Activated gamma-delta T cell treated with Interleukin-2 at 50 U/mL for 16 hours (primary cell): ENCODE measurements at regions not wholly inside any gene's neighbourhood (a gene's known extent, or its start where the extent isn't known, plus 50 kb on each side); places are given as distances from the start of the nearest gene placed in this dataset.

Source experiments
- DNase-seq: peaks from one replicate; pipeline ENCODE4 v3.0.0-alpha.2; 2020

GRCh38 chr9:21672140-21672539 lies 130.3 kb upstream of the MTAP start:
- DNase-seq = no peak

- no peak for DNase-seq
Measured at GRCh38 chr9:21672761-21673160, 129.7 kb upstream of the MTAP start.

DNA sequence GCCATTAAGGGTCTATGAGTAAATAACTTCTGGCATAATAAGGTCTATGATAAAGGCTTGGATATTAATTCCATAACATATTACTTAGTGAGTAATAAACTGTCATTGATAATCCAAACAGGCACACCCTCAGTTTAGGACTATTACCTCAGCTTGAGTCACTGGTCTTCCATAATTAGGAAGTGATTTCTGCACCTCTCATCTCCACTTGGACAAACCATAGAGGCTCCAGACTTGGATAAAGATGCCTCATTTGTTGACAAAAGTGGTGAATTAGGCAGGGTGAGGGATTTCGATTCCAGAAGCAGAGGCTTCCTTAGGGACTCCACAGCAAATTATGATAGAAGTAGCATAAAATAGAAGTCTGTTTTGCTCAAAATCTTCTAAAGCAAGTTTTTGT lies 127.5 kb upstream of the MTAP start:
- DNase-seq = no peak

- DNase-seq = no peak
Measured at GRCh38 chr9:21677387-21677786, 125.0 kb upstream of the MTAP start.

DNA sequence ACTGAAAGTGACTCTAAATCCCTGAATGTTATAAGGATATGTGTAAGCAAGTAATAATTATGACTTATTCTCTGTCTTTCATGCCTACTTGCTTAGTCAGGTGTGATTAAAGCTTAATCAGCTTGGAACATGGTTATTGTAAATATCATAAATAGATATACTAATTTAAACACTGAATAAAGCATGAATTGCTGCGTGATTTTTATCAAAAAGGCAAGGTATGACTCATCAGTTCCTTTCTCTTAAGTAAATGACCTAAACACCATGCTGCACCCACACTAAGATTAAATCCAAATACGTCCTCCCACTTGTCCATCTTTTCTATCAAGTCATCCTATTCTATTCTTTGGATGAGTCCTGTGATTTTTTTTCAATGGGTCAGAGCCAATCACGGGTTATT lies 124.6 kb upstream of the MTAP start:
- no peak for DNase-seq

GRCh38 chr9:21679432-21679831 lies 123.0 kb upstream of the MTAP start:
- DNase-seq = no peak

DNA sequence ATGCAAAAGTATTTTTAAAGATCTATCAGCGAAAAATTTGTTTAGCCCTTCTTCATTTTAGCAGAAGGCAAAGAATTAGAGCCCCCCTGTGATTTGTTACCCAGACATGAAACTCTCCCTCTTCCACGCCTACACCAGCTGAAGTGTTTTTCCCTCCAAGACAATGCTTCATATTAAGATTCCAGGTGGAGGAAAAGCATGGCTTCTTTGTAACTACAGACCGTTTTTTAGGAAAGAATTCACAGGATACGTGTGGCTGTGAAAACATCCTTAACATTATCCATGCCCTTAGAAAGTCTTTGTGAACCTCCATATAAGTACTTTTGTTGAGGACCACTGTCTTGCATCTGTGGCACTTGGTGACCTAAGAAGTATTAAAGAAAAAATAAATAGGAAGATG lies 121.8 kb upstream of the MTAP start:
- DNase-seq = no peak

DNA sequence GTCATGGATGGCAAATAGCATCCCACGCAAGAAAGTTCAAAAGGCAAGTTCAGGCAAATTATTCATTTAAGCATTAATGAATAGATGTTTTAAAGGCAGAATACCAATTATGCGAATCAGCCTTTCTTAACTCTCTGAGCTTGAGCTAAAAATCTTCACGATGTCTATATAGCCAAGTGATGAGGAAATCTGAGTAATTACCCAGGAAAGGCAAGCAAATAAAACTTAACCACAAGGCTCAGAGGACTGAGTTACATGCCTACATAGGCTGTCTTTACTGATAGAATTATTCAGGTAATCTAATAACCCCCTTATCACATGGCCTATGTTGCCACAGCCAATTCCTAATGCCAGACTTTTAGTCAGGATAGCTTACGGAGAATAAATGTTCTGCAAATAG lies 120.8 kb upstream of the MTAP start:
- no peak for DNase-seq

- DNase-seq = no peak
Measured at GRCh38 chr9:21682381-21682780, 120.1 kb upstream of the MTAP start.

DNA sequence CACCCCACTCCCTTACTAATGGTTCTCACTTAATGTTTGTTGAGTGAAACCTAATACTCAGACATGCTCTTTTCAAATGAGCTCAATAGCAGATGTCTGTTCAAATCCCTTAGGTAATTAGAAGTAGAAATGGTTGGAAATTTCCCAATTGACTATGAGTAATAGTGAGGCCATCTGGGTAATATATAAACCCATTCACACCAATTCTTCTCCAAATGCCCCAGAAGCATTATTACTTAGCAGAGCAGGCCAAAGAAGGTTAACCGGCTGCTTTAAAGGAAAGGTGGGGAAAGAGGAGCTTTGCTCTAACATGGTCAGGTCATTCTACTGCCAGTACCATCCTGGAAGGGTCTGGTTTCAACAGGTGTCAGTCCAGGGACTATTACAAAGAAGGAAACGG lies 119.5 kb upstream of the MTAP start:
- DNase-seq = no peak

GRCh38 chr9:21683484-21684175 lies 118.8 kb upstream of the MTAP start:
- no peak for DNase-seq

- DNase-seq = no peak
Measured at GRCh38 chr9:21684231-21684630, 118.2 kb upstream of the MTAP start.

DNA sequence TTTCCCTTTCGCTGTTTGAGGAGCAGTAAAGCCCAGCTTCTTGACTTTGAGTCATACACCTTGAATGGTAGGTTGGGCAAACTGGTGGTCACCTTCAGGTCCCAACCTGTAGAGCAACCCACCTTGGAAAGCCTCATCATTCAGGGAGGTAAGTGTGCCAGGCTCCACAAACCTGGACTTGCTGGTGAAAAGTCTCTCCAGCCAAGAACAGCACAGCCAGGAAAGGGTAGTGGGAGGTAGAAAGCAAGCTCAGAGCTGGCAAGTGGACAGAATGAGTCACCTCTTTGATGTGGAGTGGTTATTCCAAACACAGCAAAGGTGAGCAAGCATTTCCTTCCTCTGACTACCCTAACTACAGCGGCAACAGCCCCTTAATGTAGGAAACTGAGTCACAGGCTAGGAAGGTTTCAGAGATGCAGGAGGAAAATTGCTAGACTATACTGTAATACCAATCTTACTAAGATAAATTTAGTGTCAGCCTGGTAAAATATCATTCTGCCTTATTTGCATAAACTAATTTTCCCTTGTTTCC lies 117.5 kb upstream of the MTAP start:
- no peak for DNase-seq

- DNase-seq = no peak
Measured at GRCh38 chr9:21685502-21685901, 116.9 kb upstream of the MTAP start.

- no peak for DNase-seq
Measured at GRCh38 chr9:21686738-21687137, 115.7 kb upstream of the MTAP start.

DNA sequence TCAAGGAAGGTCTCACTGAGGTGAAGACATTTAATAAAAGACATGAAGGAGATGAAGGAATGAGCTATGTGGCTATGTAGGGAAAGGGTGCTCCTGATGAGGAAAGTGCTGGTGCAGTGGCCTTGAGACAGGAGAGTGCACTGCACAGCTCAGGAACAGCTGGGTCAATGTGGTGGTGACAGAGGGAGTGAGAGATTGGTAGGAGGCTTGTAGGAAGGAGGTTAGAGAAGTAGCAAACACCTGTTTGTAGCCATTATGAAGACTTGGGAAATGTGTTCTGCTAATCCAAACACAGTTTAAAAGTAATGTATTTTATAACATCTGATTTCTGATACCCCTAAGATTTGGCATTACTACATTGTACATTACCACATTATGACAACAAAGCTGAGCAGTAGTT lies 115.1 kb upstream of the MTAP start:
- DNase-seq = no peak

- DNase-seq = no peak
Measured at GRCh38 chr9:21688108-21689102, 114.0 kb upstream of the MTAP start.

- no peak for DNase-seq
Measured at GRCh38 chr9:21689854-21690253, 112.6 kb upstream of the MTAP start.

DNA sequence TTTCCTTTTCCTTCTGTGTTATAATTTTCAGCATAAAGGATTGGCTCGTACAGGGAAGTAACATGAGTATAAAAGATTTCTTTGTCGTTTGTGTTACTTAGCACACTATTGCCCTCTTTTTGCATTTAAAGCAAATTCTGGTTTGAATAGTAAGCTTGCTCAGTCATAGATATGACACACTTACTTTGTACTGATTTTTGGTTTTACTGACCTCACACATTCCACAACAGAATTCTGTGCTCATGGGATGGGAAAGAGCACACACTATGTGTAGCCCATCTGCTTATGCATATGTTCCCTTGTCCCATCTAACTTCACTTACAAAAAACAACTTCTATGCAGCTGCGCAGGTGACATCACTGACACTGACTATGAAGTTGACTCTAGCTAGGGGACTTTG lies 111.9 kb upstream of the MTAP start:
- DNase-seq = no peak

DNA sequence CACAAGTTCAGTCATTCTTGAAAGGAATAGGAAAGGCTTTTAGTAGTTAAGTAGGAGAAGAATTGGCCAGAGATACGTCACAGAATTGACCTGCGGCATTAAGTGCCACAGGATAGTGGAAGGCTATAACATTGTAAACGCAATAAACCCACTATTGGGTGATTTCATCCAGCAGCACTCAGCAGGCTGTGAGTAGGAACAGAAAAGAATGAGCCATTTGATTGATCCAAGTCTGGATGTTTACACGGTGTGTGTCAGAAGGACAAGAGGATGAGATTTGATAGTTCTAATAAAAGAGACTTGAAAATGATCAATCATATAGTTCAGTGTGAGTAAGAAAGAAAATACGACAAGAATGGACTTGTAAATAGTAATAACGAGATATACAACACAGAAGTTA lies 110.0 kb upstream of the MTAP start:
- DNase-seq = no peak

DNA sequence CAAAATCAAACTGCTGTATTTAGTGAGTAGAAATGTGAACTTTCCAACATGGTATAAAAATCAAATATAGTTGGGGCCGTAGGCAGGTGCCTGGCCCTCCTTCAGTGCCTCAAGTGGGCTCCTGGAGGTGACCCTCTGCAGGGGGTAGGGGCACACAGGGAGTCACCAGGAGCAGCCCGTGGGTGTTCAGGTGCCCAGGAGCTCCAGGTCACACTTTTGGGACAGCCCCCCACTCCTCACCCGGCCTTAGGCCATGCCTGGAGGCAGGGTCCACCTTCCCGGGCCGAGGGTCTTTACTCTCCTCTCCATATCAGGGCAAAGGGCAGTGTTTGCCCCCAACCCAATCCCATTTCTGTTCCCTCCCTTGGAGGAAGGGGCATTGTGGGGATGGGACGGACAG lies 108.0 kb upstream of the MTAP start:
- DNase-seq = no peak

- no peak for DNase-seq
Measured at GRCh38 chr9:21695443-21695842, 107.0 kb upstream of the MTAP start.

GRCh38 chr9:21695874-21696341 lies 106.5 kb upstream of the MTAP start:
- no peak for DNase-seq

GRCh38 chr9:21696411-21696871 lies 106.0 kb upstream of the MTAP start:
- DNase-seq = no peak
